Endodermal cell (in vitro differentiated cells): ENCODE measurements at regions not wholly inside any gene's neighbourhood (a gene's known extent, or its start where the extent isn't known, plus 50 kb on each side); places are given as distances from the start of the nearest gene placed in this dataset.

Experiments used
- DNase-seq: peaks from one replicate; pipeline ENCODE4 v3.0.0-alpha.2; 2017
- H3K27ac ChIP-seq: 2 replicates; pipeline ENCODE4 v1.5.1; 2013; ENCODE audit warnings: mild to moderate bottlenecking, low read depth, low read length, moderate library complexity
- H3K27me3 ChIP-seq: 2 replicates; pipeline ENCODE4 v1.6.1; 2013; ENCODE audit warnings: mild to moderate bottlenecking, low read length, moderate library complexity; ENCODE audit not compliant: insufficient read depth, control insufficient read depth, poor library complexity, severe bottlenecking
- H3K36me3 ChIP-seq: 2 replicates; pipeline ENCODE4 v1.7.0; 2013; ENCODE audit warnings: mild to moderate bottlenecking, low read length, moderate library complexity; ENCODE audit not compliant: control insufficient read depth, insufficient read depth
- H3K4me1 ChIP-seq: one replicate; pipeline ENCODE4 v1.7.0; 2013; ENCODE audit warnings: low read length; ENCODE audit not compliant: control insufficient read depth, insufficient read depth
- H3K4me3 ChIP-seq: 2 replicates; pipeline ENCODE4 v1.5.1; 2013; ENCODE audit warnings: mild to moderate bottlenecking, low read length, moderate library complexity
- H3K9ac ChIP-seq: 2 replicates; pipeline ENCODE4 v1.6.1; 2013; ENCODE audit warnings: mild to moderate bottlenecking, low read length, moderate library complexity; ENCODE audit not compliant: poor library complexity, severe bottlenecking; ENCODE audit errors: extremely low read depth
- H3K9me3 ChIP-seq: 2 replicates; pipeline ENCODE4 v1.6.1; 2013; ENCODE audit warnings: mild to moderate bottlenecking, low read length, moderate library complexity; ENCODE audit not compliant: control insufficient read depth
- H3K27ac Mint-ChIP-seq: 2 replicates; pipeline ENCODE4 v1.8.0; 2020; ENCODE audit warnings: mixed read lengths
- H3K27me3 Mint-ChIP-seq: 2 replicates; pipeline ENCODE4 v1.8.0; 2021; ENCODE audit warnings: mild to moderate bottlenecking, mixed read lengths; ENCODE audit not compliant: insufficient read depth
- H3K36me3 Mint-ChIP-seq: 2 replicates; pipeline ENCODE4 v1.8.0; 2020; ENCODE audit warnings: low read depth, mixed read lengths
- H3K4me1 Mint-ChIP-seq: 2 replicates; pipeline ENCODE4 v1.8.0; 2020; ENCODE audit warnings: mixed read lengths
- H3K4me3 Mint-ChIP-seq: 2 replicates; pipeline ENCODE4 v1.8.0; 2020; ENCODE audit warnings: mild to moderate bottlenecking, moderate library complexity, mixed read lengths
- H3K9me3 Mint-ChIP-seq: 2 replicates; pipeline ENCODE4 v1.8.0; 2020; ENCODE audit warnings: mild to moderate bottlenecking, mixed read lengths
- WGBS, 2 experiments: methylation state at CpG; one replicate each; pipeline versions ENCODE4 v1.1.5 to v1.1.7; 2013; ENCODE audit warnings: missing lambda C conversion rate in 2 of 2, mixed read lengths in 1 of 2; ENCODE audit not compliant: insufficient coverage in 1 of 2, insufficient read length in 1 of 2; 5-methylcytosine and 5-hydroxymethylcytosine counted together
- TF ChIP-seq, protein P1 (sequence below): fragments of 200-600 bp; sonication (generic); conservative IDR thresholded peaks from 2 replicates; pipeline ENCODE4 v1.5.0; 2021; ENCODE audit warnings: antibody characterized with exemption, mild to moderate bottlenecking

DNA sequence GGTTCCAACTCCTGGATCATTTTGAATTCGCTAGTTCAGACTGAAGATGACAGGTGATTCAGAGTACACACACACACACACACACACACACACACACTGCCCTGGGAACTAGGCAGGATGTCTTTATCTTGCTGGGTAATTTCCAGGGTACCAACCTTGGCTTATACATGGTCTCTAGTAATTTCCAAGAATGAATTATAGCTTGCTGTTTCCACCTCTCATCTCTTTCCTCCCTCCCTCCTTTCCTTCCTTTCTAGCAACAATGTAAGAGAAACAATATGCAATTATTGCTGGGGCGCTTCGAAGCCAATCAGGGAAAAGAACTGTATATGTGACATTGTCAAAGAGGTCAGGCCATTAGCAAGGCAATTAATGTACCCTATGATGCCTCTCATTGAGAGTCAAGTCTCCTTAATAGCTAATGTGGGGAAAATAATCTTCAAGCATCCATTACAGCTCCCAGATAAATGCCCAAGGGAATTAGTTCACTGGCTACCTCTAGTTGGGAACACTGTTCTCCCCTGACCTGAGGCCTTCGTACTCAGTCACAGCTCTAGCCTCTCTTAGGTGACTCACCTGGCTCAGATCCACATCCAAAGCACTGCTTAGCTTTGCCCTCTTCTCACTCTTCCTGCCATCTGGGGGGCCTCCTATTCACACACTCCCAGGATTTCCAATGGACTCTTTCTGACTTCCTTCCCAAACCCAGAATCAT lies 311.5 kb downstream of the PPP1R2C start:
- DNase-seq: no peak
- Histone ChIP-seq H3K9ac (no peak overlapping the region), H3K27me3 (no peaks in the 10 kb centered on the region), H3K4me3 (no peak overlapping the region), H3K27ac (no peak overlapping the region), H3K9me3 (no peaks in the 10 kb centered on the region), H3K36me3 (no peaks in the 10 kb centered on the region), H3K4me1 (no peaks in the 10 kb centered on the region)
- no peaks in the 10 kb centered on the region for H3K36me3 Mint-ChIP-seq
- no peak overlapping the region for H3K27ac Mint-ChIP-seq
- H3K4me1 Mint-ChIP-seq: no peaks in the 10 kb centered on the region
- TF ChIP-seq, protein P1, sequence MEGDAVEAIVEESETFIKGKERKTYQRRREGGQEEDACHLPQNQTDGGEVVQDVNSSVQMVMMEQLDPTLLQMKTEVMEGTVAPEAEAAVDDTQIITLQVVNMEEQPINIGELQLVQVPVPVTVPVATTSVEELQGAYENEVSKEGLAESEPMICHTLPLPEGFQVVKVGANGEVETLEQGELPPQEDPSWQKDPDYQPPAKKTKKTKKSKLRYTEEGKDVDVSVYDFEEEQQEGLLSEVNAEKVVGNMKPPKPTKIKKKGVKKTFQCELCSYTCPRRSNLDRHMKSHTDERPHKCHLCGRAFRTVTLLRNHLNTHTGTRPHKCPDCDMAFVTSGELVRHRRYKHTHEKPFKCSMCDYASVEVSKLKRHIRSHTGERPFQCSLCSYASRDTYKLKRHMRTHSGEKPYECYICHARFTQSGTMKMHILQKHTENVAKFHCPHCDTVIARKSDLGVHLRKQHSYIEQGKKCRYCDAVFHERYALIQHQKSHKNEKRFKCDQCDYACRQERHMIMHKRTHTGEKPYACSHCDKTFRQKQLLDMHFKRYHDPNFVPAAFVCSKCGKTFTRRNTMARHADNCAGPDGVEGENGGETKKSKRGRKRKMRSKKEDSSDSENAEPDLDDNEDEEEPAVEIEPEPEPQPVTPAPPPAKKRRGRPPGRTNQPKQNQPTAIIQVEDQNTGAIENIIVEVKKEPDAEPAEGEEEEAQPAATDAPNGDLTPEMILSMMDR: no peak
- 90% methylated on average over 4 of the region's 4 CpGs; no CpG with 5 or more reads in 1 of the 2 experiments for WGBS, 2 experiments
- no peak overlapping the region for H3K4me3 Mint-ChIP-seq
- no peaks in the 10 kb centered on the region for H3K27me3 Mint-ChIP-seq
- H3K9me3 Mint-ChIP-seq: peaks cover 5% of the 10 kb centered on the region

DNA sequence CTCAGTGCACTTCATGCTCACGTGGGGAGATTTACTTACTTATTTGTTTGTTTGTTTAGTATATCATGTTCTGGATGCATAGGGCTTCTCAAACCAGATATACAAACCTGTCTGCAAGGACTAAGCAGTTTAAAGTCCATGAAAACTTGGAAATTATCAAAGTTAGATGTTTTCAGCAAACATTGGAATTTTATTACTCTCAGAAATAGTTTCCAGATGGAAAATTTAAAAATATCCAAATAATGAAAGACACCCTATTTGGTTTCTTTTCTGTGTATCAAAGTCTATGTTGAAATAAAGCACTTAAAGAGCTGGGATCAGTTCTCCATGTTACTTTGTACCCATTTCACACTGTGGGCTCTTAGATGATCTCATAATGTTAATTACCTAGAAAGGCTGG lies 312.1 kb downstream of the PPP1R2C start:
- TF ChIP-seq, protein P1: no peak
- Histone ChIP-seq H3K27ac (no peak overlapping the region), H3K9ac (no peak overlapping the region), H3K9me3 (no peaks in the 10 kb centered on the region), H3K36me3 (no peaks in the 10 kb centered on the region), H3K4me3 (no peak overlapping the region), H3K4me1 (no peaks in the 10 kb centered on the region), H3K27me3 (no peaks in the 10 kb centered on the region)
- WGBS, 2 experiments: 100% methylated on average over 1 of the region's 1 CpG; no CpG with 5 or more reads in 1 of the 2 experiments
- no peaks in the 10 kb centered on the region for H3K4me1 Mint-ChIP-seq
- no peak overlapping the region for H3K27ac Mint-ChIP-seq
- no peak overlapping the region for H3K4me3 Mint-ChIP-seq
- H3K36me3 Mint-ChIP-seq: no peaks in the 10 kb centered on the region
- DNase-seq: no peak
- no peaks in the 10 kb centered on the region for H3K27me3 Mint-ChIP-seq
- peaks cover 3% of the 10 kb centered on the region for H3K9me3 Mint-ChIP-seq

DNA sequence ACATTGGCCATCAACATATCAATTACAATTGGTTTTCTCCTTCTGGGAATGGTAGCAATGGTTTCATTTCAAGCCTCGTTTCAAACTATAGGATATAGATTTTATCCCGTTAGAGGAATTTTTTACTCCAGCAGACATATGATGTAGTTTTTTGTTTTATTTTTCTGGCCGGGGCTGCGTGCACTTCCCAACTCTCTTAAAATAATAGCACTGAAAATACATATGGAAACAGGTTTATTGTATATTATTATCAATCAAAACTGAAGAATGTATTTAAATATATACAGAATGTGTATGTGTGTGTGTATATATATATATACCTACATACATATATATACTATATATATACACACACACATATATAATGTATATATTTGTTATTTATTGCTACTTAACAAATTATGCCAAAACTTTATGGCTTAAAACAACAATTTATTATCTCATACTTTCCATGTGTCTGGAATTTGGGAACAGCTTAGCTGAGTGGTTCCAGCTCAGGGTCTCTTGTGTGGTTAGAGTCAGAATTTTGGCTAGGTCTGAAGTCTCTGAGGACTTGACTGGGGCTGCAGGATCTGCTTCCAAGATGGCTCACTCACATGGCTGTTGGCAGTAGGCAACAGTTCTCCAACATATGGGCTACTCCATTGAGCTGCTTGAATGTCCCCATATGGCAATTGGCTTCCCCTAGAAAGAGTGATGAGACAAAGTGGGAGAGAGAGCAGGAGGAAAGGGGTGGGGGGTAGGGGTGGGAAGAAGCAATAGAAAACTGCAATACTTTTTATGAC lies 314.1 kb downstream of the PPP1R2C start:
- no peak overlapping the region for H3K9ac ChIP-seq
- 100% methylated on average over 2 of the region's 4 CpGs; no CpG with 5 or more reads in 1 of the 2 experiments for WGBS, 2 experiments
- no peaks in the 10 kb centered on the region for H3K9me3 ChIP-seq
- no peaks in the 10 kb centered on the region for H3K36me3 ChIP-seq
- H3K4me1 ChIP-seq: no peaks in the 10 kb centered on the region
- H3K36me3 Mint-ChIP-seq: no peaks in the 10 kb centered on the region
- TF ChIP-seq, protein P1: no peak
- H3K27ac Mint-ChIP-seq: no peak overlapping the region
- no peak overlapping the region for H3K27ac ChIP-seq
- no peaks in the 10 kb centered on the region for H3K4me1 Mint-ChIP-seq
- no peak overlapping the region for H3K4me3 ChIP-seq
- no peaks in the 10 kb centered on the region for H3K27me3 Mint-ChIP-seq
- no peaks in the 10 kb centered on the region for H3K27me3 ChIP-seq
- no peak overlapping the region for H3K4me3 Mint-ChIP-seq
- DNase-seq: no peak
- H3K9me3 Mint-ChIP-seq: peaks cover 3% of the 10 kb centered on the region
